ENCODE measurements at regions not wholly inside any gene's neighbourhood (a gene's known extent, or its start where the extent isn't known, plus 50 kb on each side); places are given as distances from the start of the nearest gene placed in this dataset.
A peak's percentile ranks its signal among the peaks of the same experiment; 100 is the strongest.
"Not testable (repeated sequence)": the region's sequence is repeated elsewhere in the genome, so short reads cannot be mapped to it uniquely, and the experiment has no call there.

GRCh38 chr16:5979905-5980550 is 882.4 kb upstream of the EEF2KMT start:
- no peak for DNase-seq (ENCODE audit: low read depth)

GRCh38 chr16:5977329-5977728 is 879.7 kb upstream of the EEF2KMT start:
- DNase-seq (ENCODE audit: low read depth), result no peak

GRCh38 chr16:5972747-5973146 is 875.2 kb upstream of the EEF2KMT start:
- DNase-seq (ENCODE audit: low read depth), result no peak

- DNase-seq (ENCODE audit: low read depth), result no peak
Observed at GRCh38 chr16:5971924-5972323, 874.3 kb upstream of the EEF2KMT start.

- no peak for DNase-seq (ENCODE audit: low read depth)
Observed at GRCh38 chr16:5971106-5971505, 873.5 kb upstream of the EEF2KMT start.

GRCh38 chr16:5966004-5966403 is 868.4 kb upstream of the EEF2KMT start:
- no peak for DNase-seq (ENCODE audit: low read depth)

- no peak for DNase-seq (ENCODE audit: low read depth)
Observed at GRCh38 chr16:5965321-5965720, 867.7 kb upstream of the EEF2KMT start.

GRCh38 chr16:5951486-5951885 is 853.9 kb upstream of the EEF2KMT start:
- DNase-seq (ENCODE audit: low read depth), result no peak

GRCh38 chr16:5944971-5945370 is 847.4 kb upstream of the EEF2KMT start:
- DNase-seq (ENCODE audit: low read depth), result peak; percentile 4

- DNase-seq (ENCODE audit: low read depth), result no peak
Observed at GRCh38 chr16:5938607-5939006, 841.0 kb upstream of the EEF2KMT start.

GRCh38 chr16:5932906-5933305 is 835.3 kb upstream of the EEF2KMT start:
- no peak for DNase-seq (ENCODE audit: low read depth)

- no peak for DNase-seq (ENCODE audit: low read depth)
Observed at GRCh38 chr16:5928476-5929065, 831.0 kb upstream of the EEF2KMT start.

- no peak for DNase-seq (ENCODE audit: low read depth)
Observed at GRCh38 chr16:5925850-5926249, 828.3 kb upstream of the EEF2KMT start.

GRCh38 chr16:5922686-5923085 is 825.1 kb upstream of the EEF2KMT start:
- DNase-seq (ENCODE audit: low read depth), result no peak

- DNase-seq (ENCODE audit: low read depth), result no peak
Observed at GRCh38 chr16:5918567-5919130, 821.1 kb upstream of the EEF2KMT start.

GRCh38 chr16:5917436-5918195 is 820.0 kb upstream of the EEF2KMT start:
- no peak for DNase-seq (ENCODE audit: low read depth)

GRCh38 chr16:5916711-5917191 is 819.2 kb upstream of the EEF2KMT start:
- no peak for DNase-seq (ENCODE audit: low read depth)

- no peak for DNase-seq (ENCODE audit: low read depth)
Observed at GRCh38 chr16:5911241-5911640, 813.6 kb upstream of the EEF2KMT start.

- not testable (repeated sequence) for DNase-seq (ENCODE audit: low read depth)
Observed at GRCh38 chr16:5909556-5909955, 812.0 kb upstream of the EEF2KMT start.

GRCh38 chr16:5907544-5907943 is 809.9 kb upstream of the EEF2KMT start:
- DNase-seq (ENCODE audit: low read depth), result no peak

- DNase-seq (ENCODE audit: low read depth), result no peak
Observed at GRCh38 chr16:5906351-5906750, 808.8 kb upstream of the EEF2KMT start.

- DNase-seq (ENCODE audit: low read depth), result no peak
Observed at GRCh38 chr16:5905935-5906334, 808.3 kb upstream of the EEF2KMT start.

GRCh38 chr16:5903832-5904231 is 806.2 kb upstream of the EEF2KMT start:
- DNase-seq (ENCODE audit: low read depth), result no peak

Measured in non-pigmented ciliary epithelial cell (primary cell).